NOMO-1 treated with dmso at 0.1 percent for 144 hours (cell line): ENCODE measurements at regions not wholly inside any gene's neighbourhood (a gene's known extent, or its start where the extent isn't known, plus 50 kb on each side); places are given as distances from the start of the nearest gene placed in this dataset.
A peak's percentile ranks its signal among the peaks of the same experiment; 100 is the strongest.
"Not testable (repeated sequence)": the region's sequence is repeated elsewhere in the genome, so short reads cannot be mapped to it uniquely, and the experiment has no call there.

Experiments
- DNase-seq: peaks from one replicate; lab custom pipeline; 2025; ENCODE audit not compliant: unreplicated experiment; lab: John Stamatoyannopoulos, UW

- DNase-seq, result no peak
These were observed 466.2 kb upstream of the NR5A2 start for GRCh38 chr1:199561334-199561733.

DNA sequence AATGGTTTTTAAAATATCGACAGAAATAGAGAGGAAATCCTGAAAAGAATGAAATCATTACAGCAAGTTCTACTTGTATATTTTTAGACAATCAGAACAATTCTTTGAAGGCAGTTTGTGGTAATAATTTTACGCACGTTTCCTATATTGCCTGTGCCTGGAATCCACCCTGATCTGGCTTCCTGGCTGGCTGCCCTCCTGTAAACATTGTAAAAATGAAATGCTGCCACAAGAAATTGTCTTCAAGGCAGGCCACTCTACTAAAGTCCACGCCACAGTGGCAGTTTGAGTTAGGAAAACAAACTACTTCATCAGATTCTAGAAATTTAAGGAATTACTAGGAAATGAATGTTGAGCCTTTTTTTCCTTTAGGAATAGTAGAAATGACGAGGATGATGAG lies 454.5 kb upstream of the NR5A2 start:
- no peak for DNase-seq

DNA sequence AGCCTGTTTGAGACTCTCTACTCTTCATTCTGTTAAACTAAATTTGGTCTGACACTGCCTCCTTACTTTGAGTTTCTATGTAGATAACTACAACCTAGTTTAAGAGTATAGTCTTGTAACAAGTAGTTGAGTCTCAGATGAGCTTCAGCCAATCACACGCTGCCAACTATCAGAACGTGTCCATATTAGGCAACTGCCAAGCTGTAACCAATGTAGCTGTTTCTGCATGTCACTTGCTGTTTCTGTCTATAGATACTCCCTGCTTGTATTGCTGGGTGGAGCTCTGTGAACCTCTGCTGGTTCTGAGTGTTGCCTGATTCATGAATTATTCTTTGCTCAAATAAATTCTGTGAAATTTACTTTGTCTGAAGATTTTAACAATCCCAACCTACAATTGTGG lies 452.6 kb upstream of the NR5A2 start:
- no peak for DNase-seq

DNA sequence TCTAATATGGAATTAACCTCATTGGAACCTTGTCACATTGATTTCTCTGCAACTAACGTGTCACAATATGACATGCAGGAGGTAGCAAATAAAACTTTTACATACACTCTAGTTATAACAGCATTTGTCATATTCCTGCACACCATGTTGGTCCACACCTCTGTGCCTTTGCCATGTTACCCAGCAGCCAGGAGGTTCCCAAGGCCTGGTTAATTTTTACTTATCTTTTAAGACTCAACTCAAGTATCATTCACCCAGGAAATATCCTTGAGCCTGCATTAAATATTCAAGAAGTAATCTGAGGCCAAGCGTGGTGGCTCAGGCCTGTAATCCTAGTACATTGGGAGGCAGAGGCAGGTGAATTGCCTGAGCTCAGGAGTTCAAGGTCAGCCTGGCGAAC lies 447.2 kb upstream of the NR5A2 start:
- DNase-seq, result no peak

DNA sequence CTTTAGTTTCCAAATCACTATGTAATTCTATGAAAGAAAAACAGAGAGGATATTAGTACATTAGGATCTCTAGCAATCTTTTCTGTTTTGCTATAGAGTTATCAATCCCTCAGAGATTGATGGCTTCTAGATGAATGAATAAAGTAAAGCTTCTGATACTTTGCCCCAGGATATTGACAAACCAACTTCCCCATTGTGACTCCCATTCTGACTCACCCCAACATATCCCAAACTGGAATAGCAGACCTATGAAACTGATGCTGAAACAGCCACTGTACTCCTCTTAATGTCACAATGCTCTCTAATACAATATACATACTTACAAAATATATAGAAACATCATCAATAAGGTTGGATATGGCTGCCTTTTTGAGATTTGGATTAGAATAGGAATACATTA lies 442.1 kb upstream of the NR5A2 start:
- DNase-seq, result no peak

- DNase-seq, result no peak
These were observed 436.8 kb upstream of the NR5A2 start for GRCh38 chr1:199590708-199591107.

DNA sequence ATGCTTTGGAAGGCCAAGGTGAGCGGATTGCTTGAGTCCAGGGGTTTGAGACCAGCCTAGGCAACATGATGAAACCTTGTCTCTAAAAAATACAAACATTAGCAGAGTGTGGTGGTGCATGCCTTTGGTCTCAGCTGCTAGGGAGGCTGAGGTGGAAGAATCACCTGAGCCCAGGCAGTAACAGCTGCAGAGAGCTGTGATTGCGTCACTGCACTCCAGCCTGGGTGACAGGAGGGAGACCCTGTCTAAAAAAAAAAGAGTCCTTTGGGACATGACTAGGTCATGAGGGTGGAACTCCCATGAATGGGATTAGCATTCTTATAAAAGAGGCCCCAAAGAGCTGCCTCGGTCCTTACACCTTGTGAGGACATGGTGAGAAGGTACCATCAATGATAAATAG lies 436.0 kb upstream of the NR5A2 start:
- no peak for DNase-seq

DNA sequence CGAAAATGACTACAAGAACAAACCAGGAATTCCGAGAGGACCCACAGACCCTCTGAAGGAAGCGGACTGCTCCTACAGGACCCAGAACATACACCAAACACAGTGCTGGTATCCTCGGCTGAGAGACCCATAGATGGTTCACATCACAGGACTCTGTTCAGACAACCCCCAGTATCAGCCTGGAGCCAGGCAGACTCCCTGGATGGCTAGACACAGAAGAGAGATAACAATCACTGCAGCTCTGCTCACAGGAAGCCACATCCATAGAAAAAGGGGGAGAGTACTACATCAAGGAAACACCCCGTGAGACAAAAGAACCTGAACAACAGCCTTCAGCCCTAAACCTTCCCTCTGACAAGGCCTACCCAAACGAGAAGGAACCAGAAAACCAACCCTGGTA lies 434.0 kb upstream of the NR5A2 start:
- DNase-seq, result no peak

GRCh38 chr1:199596448-199596847 lies 431.1 kb upstream of the NR5A2 start:
- DNase-seq, result not testable (repeated sequence)

DNA sequence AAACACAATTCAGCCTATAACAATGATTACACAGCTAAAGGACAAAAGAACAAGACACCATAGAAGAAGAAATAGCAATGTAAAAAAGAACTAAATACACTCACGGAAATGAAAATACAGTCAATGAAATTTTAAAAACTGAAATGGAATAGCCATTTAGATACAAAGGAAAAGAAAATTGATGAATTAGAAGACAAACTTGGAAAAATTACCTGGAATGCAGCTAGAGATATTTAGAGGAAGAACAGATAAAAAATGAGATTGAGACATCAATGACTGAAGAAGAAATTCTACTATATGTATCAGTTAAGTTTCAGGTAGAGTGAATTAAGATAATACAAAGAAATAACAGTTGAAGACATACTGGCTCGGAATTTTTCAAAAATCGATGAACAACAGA lies 430.4 kb upstream of the NR5A2 start:
- DNase-seq, result no peak

DNA sequence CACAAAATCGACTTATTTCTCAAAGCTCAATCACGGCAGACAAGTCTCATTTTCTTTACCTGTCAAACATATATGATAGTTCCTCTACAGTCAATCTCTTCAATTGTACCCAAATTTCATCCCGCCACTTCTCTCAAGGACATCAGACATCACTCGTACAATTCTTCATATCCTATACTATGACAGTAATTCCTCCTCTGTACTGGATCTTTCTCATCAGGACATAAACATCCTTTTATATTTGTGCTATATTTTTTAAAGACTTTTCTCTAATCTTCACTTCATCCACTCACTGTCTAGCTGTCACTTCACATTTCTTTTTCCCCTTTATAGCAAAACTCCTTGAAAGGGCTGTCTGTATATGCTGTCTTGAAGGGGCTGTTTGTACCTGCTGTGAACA lies 419.1 kb upstream of the NR5A2 start:
- DNase-seq, result no peak

GRCh38 chr1:199612976-199613774 lies 414.3 kb upstream of the NR5A2 start:
- DNase-seq, result peak; percentile 92

- DNase-seq, result no peak
These were observed 410.6 kb upstream of the NR5A2 start for GRCh38 chr1:199616947-199617346.

DNA sequence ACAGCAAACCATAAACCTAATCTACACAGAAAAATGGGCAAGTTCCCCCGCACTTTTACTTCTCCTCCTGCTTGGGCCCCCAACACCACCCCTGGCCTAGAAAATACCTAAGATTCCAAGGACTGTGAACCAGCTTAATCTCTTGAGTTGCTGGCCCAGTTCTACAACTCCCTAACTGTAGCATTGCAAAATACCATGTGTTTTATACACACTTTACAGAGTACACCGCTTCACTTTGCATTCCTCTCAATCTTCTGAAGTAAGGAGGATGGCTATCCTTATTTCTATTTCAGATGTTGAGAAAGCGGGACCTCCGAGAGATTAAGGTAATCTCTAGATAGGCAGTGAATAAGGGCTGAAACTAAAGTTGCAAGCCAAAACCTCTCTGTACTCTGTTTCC lies 408.3 kb upstream of the NR5A2 start:
- no peak for DNase-seq

- DNase-seq, result not testable (repeated sequence)
These were observed 401.3 kb upstream of the NR5A2 start for GRCh38 chr1:199626228-199626627.

DNA sequence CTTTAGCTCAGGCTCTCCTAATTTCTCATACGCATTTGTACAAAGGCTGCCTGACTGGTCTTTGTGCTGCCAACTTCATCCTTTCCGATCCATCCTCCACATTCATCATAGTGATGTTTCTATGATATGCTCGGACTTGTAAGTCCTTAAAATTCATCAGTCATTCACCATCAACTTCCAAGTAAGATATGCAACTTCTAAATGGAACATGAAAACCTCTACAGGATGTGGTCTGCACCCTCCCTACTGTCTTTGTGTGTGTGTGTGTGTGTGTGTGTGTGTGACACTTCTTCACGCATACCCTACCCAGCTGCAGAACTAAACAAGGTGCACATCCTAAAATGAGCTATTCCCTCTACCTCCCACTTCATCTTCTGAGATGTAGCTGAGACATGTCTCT lies 397.9 kb upstream of the NR5A2 start:
- no peak for DNase-seq

- DNase-seq, result no peak
These were observed 388.1 kb upstream of the NR5A2 start for GRCh38 chr1:199639453-199639852.

- no peak for DNase-seq
These were observed 386.0 kb upstream of the NR5A2 start for GRCh38 chr1:199641531-199641930.

DNA sequence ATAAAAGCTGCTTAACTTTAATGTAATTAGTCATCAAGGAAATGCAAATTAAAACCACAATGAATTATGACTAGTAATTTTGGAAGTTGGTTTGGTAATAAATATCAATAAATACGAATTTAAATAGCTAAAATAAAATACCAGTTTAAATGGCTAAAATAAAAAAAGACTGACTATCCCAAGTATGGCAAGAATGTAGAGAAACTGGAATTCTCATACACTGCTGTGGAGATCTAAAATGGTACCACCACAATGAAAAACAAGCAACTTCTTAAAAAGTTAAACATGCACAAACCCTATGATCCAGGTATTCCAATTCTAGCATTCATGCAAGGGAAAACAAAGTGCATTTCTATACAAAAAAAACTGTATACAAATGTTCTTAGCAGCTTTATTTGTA lies 382.6 kb upstream of the NR5A2 start:
- no peak for DNase-seq

GRCh38 chr1:199646761-199647160 lies 380.7 kb upstream of the NR5A2 start:
- no peak for DNase-seq

DNA sequence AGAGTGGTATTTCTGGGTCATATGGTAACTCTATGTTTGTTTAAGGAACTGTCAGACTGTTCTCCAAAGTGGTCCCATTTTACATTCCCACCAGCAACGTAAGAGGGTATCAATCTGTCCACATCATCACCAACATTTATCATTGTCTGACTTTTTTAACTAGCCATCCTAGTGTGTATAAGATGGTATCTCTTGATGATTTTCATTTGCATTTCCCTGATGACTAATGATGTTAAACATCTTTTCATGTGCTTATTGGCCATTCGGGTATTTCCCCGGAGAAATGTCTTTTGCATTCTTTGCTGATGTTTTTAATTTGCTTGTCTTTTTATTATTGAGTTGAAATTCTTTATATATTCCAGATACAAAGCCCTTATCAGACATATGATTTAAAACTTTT lies 370.1 kb upstream of the NR5A2 start:
- no peak for DNase-seq

- no peak for DNase-seq
These were observed 367.4 kb upstream of the NR5A2 start for GRCh38 chr1:199660071-199660470.

- no peak for DNase-seq
These were observed 362.1 kb upstream of the NR5A2 start for GRCh38 chr1:199665371-199665770.
